H7 (cell line): ENCODE measurements at regions not wholly inside any gene's neighbourhood (a gene's known extent, or its start where the extent isn't known, plus 50 kb on each side); places are given as distances from the start of the nearest gene placed in this dataset.

Experiments
- DNase-seq: peaks from one replicate; pipeline ENCODE4 v3.0.0; 2012
- H3K27me3 ChIP-seq: 2 replicates; pipeline ENCODE4 v1.6.0; 2011; ENCODE audit warnings: mild to moderate bottlenecking, low read length; ENCODE audit not compliant: control insufficient read depth, insufficient read depth
- H3K36me3 ChIP-seq: replicated peaks from 2 replicates; pipeline ENCODE4 v1.5.1; 2011; ENCODE audit warnings: low read length; ENCODE audit not compliant: control insufficient read depth, insufficient read depth
- H3K4me3 ChIP-seq: 2 replicates; pipeline ENCODE4 v1.5.1; 2011; ENCODE audit warnings: low read depth, mild to moderate bottlenecking, control low read depth, low read length, moderate library complexity; ENCODE audit not compliant: insufficient read depth

- DNase-seq, result no peak
- Histone ChIP-seq H3K36me3 (no peaks in the 10 kb centered on the region), H3K4me3 (no peak overlapping the region), H3K27me3 (peaks cover 3% of the 10 kb centered on the region; the same call in 1 of the 2 replicates)
Observed at GRCh38 chr3:74529145-74529544, 85.3 kb downstream of the CNTN3 start.

DNA sequence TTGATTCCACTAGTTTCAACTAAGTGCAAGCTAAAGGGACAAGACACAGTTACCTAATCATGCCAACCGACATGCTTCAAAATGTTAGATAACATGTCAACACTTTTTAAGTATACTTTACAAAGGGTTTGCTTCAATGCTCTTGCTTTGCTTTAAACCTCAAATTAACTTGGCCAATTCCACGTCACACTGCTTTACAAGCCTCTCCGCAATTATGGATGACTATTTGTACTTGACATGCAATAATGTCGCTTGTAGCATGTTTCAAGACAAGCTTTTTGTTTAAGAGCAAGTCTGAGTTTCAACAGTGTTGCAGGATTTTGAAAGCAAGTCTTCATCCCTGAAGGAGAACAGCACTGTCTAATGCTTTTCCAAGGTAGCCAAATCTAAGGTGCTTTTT is 86.9 kb downstream of the CNTN3 start:
- H3K36me3 ChIP-seq, result no peaks in the 10 kb centered on the region
- H3K27me3 ChIP-seq, result no peaks in the 10 kb centered on the region; the same call in 1 of the 2 replicates
- no peak for DNase-seq
- no peak overlapping the region for H3K4me3 ChIP-seq

GRCh38 chr3:74523811-74524210 is 90.6 kb downstream of the CNTN3 start:
- H3K36me3 ChIP-seq, result no peaks in the 10 kb centered on the region
- no peaks in the 10 kb centered on the region for H3K27me3 ChIP-seq
- no peak overlapping the region for H3K4me3 ChIP-seq
- DNase-seq, result no peak

DNA sequence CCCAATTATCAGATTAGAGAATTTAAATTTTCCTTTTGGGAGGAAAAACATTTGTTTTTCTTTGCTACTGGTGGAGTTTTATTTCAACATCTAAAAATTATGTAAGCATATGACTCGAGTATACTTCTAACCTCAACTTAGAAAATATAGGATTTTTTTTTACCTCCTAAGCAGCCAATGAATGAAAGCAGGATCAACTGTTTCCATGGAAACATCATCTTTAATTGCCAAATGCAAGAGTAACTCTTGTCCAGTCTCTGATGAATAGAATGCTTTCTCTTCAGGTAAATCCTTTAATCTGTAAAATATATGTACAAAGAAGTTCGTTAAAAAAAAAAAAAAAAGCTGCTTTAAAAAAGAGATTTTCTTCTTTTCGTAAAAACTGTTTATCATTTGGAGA is 93.6 kb downstream of the CNTN3 start:
- Histone ChIP-seq H3K27me3 (no peaks in the 10 kb centered on the region), H3K36me3 (no peaks in the 10 kb centered on the region), H3K4me3 (no peak overlapping the region)
- DNase-seq, result no peak

- Histone ChIP-seq H3K27me3 (no peaks in the 10 kb centered on the region), H3K4me3 (no peak overlapping the region), H3K36me3 (no peaks in the 10 kb centered on the region)
- no peak for DNase-seq
Observed at GRCh38 chr3:74518610-74519009, 95.8 kb downstream of the CNTN3 start.

DNA sequence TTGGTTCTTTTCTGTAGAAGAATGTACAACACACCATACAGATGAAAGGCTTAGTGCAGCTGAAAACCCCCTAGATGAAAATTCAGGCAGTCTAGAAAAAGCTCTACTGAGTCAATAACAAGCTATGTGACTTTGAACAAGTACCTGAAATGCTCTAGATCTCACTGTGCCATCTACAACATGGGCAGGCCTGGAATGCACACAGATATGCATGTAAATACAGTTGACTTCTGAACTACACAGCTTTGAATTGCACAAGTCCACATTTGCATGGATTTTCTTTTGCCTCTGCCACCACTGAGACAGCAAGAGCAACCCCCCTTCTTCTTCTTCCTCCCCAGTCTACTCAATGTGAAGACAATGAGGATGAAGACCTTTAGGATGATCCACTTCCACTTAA is 98.4 kb downstream of the CNTN3 start:
- H3K4me3 ChIP-seq, result no peak overlapping the region
- H3K27me3 ChIP-seq, result no peaks in the 10 kb centered on the region
- no peak for DNase-seq
- H3K36me3 ChIP-seq, result no peaks in the 10 kb centered on the region

DNA sequence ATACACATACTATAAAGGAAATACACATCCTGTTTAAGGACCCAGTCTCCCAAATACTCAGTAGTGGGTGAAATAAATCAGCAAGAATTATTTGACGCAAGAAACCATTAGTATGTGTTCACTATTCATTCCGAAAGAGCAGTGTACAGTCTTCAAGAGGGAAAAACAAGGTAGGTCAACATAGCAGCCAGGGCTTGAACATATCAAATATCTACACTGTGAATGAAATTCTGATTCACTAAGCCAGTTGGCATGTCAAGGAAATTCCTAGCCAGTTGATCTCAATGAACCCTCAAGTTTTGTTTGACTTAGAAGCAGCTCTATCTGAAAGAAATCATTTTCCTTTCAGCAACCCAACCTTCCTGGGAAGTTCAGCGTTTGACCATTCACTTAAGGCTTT is 99.0 kb downstream of the CNTN3 start:
- Histone ChIP-seq H3K36me3 (no peaks in the 10 kb centered on the region), H3K4me3 (no peak overlapping the region), H3K27me3 (no peaks in the 10 kb centered on the region)
- no peak for DNase-seq

DNA sequence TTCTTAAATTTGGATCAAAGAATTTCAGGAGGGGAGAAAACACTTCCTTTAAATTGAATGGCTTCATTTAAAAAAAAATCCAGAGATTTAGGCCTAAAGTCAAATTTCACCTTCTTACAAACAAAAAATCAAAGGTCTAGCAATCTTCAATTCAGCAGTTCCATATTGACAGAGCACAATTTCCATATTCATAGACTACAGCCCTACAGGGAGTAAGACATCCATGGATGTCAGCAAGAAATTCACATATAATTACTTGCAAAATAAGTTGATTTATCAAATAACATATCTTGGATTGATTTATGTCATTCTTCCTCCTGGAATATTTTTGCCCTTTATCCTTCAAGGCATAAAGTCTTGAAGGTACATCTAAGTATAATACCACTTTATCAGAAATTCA is 103.4 kb downstream of the CNTN3 start:
- Histone ChIP-seq H3K27me3 (no peaks in the 10 kb centered on the region), H3K36me3 (no peaks in the 10 kb centered on the region), H3K4me3 (no peak overlapping the region)
- DNase-seq, result no peak

DNA sequence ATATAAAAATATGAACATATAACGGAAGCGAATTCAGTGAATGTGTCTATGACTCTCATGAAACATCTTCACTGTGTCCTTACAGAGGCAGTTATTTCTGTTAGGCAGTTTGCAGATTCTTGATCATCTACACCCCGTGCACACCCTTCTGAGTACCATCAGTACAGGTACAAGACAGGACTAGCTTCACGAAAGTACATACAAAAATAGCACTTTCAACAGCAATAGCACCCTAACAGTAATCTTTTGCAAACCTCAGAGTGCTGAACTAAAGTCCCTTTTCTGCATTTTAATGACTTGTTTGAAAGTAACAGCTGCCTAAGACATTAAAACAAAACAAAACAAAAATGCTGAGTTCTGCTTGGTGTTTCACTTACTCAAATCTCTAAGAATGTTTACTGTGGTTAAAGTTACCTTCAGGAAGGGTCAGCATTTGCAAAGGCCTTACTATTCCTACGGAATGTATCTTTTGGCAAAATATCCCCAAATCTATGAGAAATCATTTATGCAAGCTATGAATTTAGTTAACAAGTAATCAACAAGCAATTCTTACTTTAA is 104.1 kb downstream of the CNTN3 start:
- Histone ChIP-seq H3K4me3 (no peak overlapping the region), H3K27me3 (no peaks in the 10 kb centered on the region), H3K36me3 (no peaks in the 10 kb centered on the region)
- DNase-seq, result no peak

DNA sequence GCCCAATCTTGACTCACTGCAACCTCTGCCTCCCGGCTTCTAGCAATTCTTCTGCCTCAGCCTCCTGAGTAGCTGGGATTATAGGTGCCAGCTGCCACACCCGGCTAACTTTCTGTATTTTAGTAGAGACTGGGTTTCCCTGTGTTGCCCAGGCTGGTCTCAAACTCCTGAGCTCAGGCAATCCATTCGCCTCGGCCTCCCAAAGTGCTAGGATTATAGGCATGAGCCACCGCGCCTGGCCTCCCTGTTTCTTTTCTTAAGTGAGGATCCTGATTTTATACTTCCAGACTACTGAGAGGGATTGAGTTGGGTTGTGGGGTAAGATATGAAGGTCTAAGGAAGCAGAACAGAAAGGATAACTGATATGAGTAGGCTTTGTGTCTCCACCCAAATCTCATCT is 106.8 kb downstream of the CNTN3 start:
- Histone ChIP-seq H3K27me3 (no peaks in the 10 kb centered on the region), H3K36me3 (no peaks in the 10 kb centered on the region), H3K4me3 (no peak overlapping the region)
- no peak for DNase-seq

- H3K36me3 ChIP-seq, result no peaks in the 10 kb centered on the region
- no peaks in the 10 kb centered on the region for H3K27me3 ChIP-seq
- no peak for DNase-seq
- H3K4me3 ChIP-seq, result no peak overlapping the region
Observed at GRCh38 chr3:74506246-74506645, 108.2 kb downstream of the CNTN3 start.

- no peaks in the 10 kb centered on the region for H3K27me3 ChIP-seq
- DNase-seq, result no peak
Observed at GRCh38 chr3:74501007-74501406, 113.5 kb downstream of the CNTN3 start.

DNA sequence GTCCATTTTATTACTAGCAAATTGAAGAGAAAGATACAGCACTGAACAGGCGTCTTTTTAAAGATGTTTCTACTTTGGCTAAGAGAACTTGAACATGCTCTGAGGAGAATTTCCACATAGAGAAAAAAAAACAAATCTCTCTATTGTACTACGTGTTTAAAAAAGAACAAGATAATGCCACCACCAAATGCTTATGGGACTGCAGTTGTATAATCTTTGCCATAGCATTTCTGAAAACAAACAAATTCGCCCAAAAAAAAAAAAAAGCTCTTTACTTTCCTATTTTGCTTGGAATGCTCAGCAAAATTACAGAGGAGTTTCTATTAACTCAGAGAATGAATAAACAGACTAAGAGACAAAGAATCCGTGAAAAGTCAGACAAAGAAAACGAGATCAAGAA is 114.2 kb downstream of the CNTN3 start:
- Histone ChIP-seq H3K36me3 (no peaks in the 10 kb centered on the region), H3K4me3 (no peak overlapping the region), H3K27me3 (no peaks in the 10 kb centered on the region)
- DNase-seq, result no peak

More at GRCh38 chr3:74501007-74501406, 113.5 kb downstream of the CNTN3 start:
- H3K36me3 ChIP-seq, result no peaks in the 10 kb centered on the region
- no peak overlapping the region for H3K4me3 ChIP-seq

GRCh38 chr3:74491874-74492273 is 122.6 kb downstream of the CNTN3 start:
- Histone ChIP-seq H3K27me3 (no peaks in the 10 kb centered on the region), H3K4me3 (no peak overlapping the region), H3K36me3 (no peaks in the 10 kb centered on the region)
- DNase-seq, result no peak

DNA sequence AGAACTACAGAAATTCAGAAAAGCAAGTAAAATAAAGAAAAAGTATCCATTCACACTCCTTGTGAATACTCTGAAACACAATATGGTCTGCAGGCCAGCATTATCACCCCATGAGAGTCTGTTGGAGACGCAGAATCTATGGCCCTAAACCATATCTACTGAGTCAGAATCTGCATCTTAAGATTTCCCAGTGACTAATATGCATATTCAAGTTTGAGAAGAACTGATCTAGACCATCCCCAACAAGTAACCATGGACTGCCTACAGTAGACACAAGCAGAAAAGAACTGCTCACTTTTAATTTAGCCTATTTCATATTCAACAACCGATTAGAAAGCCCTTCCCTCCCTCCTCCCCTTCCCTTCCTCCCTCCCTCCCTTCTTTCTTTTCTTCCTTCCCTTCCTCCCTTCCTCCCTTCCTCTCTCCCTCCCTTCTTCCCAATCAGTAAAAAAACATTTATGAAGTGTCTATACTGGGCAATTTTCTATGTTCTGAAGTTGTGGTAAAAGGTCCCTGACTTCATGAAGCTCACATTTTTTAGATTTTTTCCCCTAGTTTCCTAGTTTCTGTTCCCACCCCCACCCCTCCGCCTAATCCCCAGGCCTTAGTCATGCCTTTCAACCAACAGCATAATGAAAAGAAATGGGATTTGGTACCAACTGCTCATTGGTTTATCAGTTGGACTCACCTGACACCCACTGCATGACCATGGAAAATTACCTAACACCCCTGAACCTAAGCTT is 125.2 kb downstream of the CNTN3 start:
- no peaks in the 10 kb centered on the region for H3K36me3 ChIP-seq
- no peak overlapping the region for H3K4me3 ChIP-seq
- DNase-seq, result no peak
- no peaks in the 10 kb centered on the region for H3K27me3 ChIP-seq
